ENCODE measurements at regions not wholly inside any gene's neighbourhood (a gene's known extent, or its start where the extent isn't known, plus 50 kb on each side); places are given as distances from the start of the nearest gene placed in this dataset.

GRCh38 chr17:77001487-77001886 is 133.3 kb downstream of the MGAT5B start:
- H3K4me1 Mint-ChIP-seq, result peaks cover 10% of the 10 kb centered on the region
- H3K36me3 Mint-ChIP-seq, result no peaks in the 10 kb centered on the region
- H3K4me3 Mint-ChIP-seq, result no peak overlapping the region
- ATAC-seq (ENCODE audit: low read depth), result no peak
- H3K9me3 Mint-ChIP-seq, result no peaks in the 10 kb centered on the region
- no peak for DNase-seq (ENCODE audit: low spot score in 2 of 2)
- H3K27ac Mint-ChIP-seq, result no peak overlapping the region
- peaks cover 16% of the 10 kb centered on the region for H3K27me3 Mint-ChIP-seq

DNA sequence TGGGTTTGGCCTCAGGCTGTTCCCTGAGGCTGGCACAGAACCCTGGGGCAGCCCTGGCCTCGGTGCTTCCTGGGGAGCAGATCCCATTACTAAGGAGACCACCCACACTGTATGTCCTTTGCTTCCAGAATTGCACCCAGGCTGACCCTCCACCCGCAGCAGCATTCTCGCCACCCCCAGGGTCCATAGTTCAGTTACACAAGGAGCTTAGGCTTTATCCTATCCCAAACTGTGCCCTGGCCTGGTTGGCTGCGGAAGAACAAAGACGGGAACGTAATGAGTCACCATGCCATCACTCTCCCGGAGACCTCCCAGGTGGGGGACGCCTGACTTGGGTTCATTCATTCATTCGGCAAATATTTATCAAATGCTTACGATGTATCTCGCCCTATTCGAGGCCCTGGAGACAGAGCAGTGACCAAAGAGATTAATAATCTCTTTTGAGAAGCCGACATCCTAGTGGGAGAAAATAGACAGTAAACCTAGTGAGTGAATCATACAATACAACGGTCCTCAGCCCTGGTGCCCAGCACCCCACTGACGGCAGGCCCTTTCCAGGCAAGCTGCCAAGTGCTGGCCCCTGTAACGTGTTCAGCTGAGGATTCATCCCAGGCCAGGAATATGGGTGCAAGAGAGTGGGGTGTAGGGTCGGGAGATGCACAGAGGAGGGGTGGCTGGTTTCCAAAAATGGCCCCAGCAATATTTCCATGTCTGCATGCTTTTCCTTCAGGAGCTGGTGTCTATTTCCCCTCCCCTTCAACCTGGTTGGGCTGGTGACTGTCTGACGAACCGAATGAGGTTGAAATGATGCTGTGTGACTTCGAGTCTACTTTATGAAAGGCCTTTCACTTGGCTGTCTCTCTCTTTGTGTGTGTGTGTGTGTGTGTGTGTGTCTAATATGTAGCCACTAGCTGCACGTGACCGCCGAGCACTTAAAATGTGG is 134.2 kb downstream of the MGAT5B start:
- Mint-ChIP-seq H3K27ac (no peak overlapping the region), H3K36me3 (no peaks in the 10 kb centered on the region), H3K4me3 (no peak overlapping the region)

GRCh38 chr17:77003699-77004098 is 135.5 kb downstream of the MGAT5B start:
- Mint-ChIP-seq H3K27ac (no peak overlapping the region), H3K27me3 (peaks cover 17% of the 10 kb centered on the region), H3K9me3 (no peaks in the 10 kb centered on the region), H3K4me1 (peaks cover 4% of the 10 kb centered on the region), H3K36me3 (no peaks in the 10 kb centered on the region), H3K4me3 (no peak overlapping the region)
- no peak for DNase-seq (ENCODE audit: low spot score in 2 of 2)
- no peak for ATAC-seq (ENCODE audit: low read depth)

More for the DNA sequence above, 134.2 kb downstream of the MGAT5B start:
- ATAC-seq (ENCODE audit: low read depth), result no peak
- Mint-ChIP-seq H3K27me3 (peaks cover 18% of the 10 kb centered on the region), H3K4me1 (peaks cover 10% of the 10 kb centered on the region), H3K9me3 (no peaks in the 10 kb centered on the region)
- no peak for DNase-seq (ENCODE audit: low spot score in 2 of 2)

GRCh38 chr17:77006971-77007649 is 133.7 kb upstream of the SEC14L1 start:
- ATAC-seq (ENCODE audit: low read depth) (no peak), DNase-seq (ENCODE audit: low spot score in 2 of 2) (no peak)
- Mint-ChIP-seq H3K36me3 (peaks cover 5% of the 10 kb centered on the region), H3K27ac (no peak overlapping the region), H3K4me3 (no peak overlapping the region), H3K9me3 (peaks cover 9% of the 10 kb centered on the region), H3K27me3 (peaks cover 13% of the 10 kb centered on the region), H3K4me1 (peaks cover 3% of the 10 kb centered on the region)

DNA sequence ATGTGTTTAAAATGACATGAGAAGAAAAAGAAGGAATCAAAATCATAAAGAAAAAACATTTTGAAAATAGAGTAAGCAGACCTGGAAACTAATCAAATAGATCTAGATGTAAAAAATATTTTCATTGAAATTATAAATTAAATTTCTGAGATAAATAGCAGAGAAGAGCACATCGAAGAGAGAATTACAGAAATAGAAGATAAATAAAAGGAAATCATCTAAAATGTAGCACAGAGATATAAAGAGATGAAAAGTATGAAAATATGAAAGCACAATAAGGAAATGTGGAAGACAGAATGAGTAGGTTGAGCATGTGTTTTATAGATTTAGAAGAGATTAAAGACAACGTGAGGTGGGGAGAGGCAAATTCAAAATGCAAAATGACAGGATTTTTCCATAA is 130.9 kb upstream of the SEC14L1 start:
- no peak for ATAC-seq (ENCODE audit: low read depth)
- Mint-ChIP-seq H3K4me3 (no peak overlapping the region), H3K9me3 (peaks cover 9% of the 10 kb centered on the region), H3K4me1 (peaks cover 3% of the 10 kb centered on the region), H3K36me3 (peaks cover 5% of the 10 kb centered on the region), H3K27me3 (peaks cover 15% of the 10 kb centered on the region), H3K27ac (no peak overlapping the region)
- no peak for DNase-seq (ENCODE audit: low spot score in 2 of 2)

DNA sequence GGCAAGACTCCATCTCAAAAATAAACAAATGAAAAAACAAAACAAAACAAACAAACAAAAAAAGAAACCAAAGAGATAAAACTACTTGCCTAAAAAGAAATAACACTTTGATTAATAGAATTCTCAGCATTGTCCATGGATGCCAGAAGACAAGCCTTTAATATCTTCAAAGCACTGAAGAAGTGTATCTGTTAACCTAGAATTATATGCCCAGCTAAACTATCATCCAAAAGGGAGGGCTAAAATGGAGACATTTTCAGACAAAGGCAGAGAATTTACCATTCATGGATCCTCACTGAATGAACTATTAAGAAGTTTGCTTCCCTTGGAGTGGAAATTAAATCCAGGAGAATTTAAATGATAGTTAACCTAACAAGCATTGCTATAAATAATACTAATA is 130.1 kb upstream of the SEC14L1 start:
- Mint-ChIP-seq H3K4me3 (no peak overlapping the region), H3K4me1 (peaks cover 3% of the 10 kb centered on the region), H3K27ac (no peak overlapping the region), H3K36me3 (peaks cover 5% of the 10 kb centered on the region), H3K27me3 (peaks cover 15% of the 10 kb centered on the region), H3K9me3 (peaks cover 9% of the 10 kb centered on the region)
- DNase-seq (ENCODE audit: low spot score in 2 of 2), result no peak
- no peak for ATAC-seq (ENCODE audit: low read depth)

DNA sequence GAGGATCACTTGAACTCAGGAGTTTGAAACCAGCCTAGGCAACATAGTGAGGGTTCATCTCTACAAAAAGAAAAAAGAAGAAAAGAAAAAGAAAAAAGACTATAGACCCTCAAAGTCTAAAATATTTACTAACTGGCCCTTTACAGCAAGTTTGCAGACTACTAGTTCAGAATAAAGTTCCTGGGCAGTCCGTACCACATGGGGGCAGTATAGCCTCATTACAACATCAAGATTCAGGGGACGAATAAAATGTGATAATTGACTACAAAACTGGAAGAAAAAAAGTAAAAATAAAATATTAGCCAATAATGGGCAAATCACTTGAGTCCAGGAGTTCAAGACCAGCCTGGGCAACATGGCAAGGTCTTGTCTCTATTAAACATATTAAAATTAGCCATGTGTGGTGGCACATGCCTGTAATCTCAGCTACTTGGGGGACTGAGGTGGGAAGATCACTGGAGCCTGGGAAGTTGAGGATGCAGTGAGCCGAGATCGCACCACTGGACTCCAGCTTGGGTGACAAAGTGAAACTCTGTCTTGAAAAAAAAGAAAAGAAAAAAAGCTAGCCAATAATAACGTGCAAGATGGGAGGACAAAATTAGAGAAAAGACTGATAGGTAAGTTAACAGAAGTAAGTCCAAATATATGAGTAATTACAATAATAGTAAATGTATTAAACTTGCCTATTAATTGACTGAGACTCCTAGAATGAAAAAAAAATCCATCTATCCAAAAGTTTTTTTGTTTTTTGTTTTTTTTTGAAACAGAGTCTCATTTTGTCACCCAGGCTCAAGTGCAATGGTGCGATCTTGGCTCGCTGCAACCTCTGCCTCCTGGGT is 129.4 kb upstream of the SEC14L1 start:
- Mint-ChIP-seq H3K4me3 (no peak overlapping the region), H3K9me3 (peaks cover 9% of the 10 kb centered on the region), H3K27me3 (peaks cover 15% of the 10 kb centered on the region), H3K36me3 (peaks cover 5% of the 10 kb centered on the region), H3K4me1 (peaks cover 3% of the 10 kb centered on the region), H3K27ac (no peak overlapping the region)
- DNase-seq (ENCODE audit: low spot score in 2 of 2) (no peak), ATAC-seq (ENCODE audit: low read depth) (no peak)

- Mint-ChIP-seq H3K36me3 (peaks cover 2% of the 10 kb centered on the region), H3K27ac (no peak overlapping the region), H3K4me1 (no peaks in the 10 kb centered on the region), H3K27me3 (peaks cover 3% of the 10 kb centered on the region), H3K9me3 (peaks cover 3% of the 10 kb centered on the region), H3K4me3 (no peak overlapping the region)
- no peak for DNase-seq (ENCODE audit: low spot score in 2 of 2)
- ATAC-seq (ENCODE audit: low read depth), result no peak
These were observed 122.3 kb upstream of the SEC14L1 start for GRCh38 chr17:77018504-77018903.

GRCh38 chr17:77019893-77020379 is 120.8 kb upstream of the SEC14L1 start:
- no peak overlapping the region for H3K27ac Mint-ChIP-seq

GRCh38 chr17:77020973-77021372 is 119.8 kb upstream of the SEC14L1 start:
- peaks cover 3% of the 10 kb centered on the region for H3K9me3 Mint-ChIP-seq
- H3K27me3 Mint-ChIP-seq, result peaks cover 7% of the 10 kb centered on the region
- no peak overlapping the region for H3K4me3 Mint-ChIP-seq
- no peak for ATAC-seq (ENCODE audit: low read depth)
- no peak for DNase-seq (ENCODE audit: low spot score in 2 of 2)
- H3K4me1 Mint-ChIP-seq, result no peaks in the 10 kb centered on the region
- peaks cover 2% of the 10 kb centered on the region for H3K36me3 Mint-ChIP-seq
- no peak overlapping the region for H3K27ac Mint-ChIP-seq

More at GRCh38 chr17:77019893-77020379, 120.8 kb upstream of the SEC14L1 start:
- ATAC-seq (ENCODE audit: low read depth), result no peak
- Mint-ChIP-seq H3K4me3 (no peak overlapping the region), H3K27me3 (peaks cover 7% of the 10 kb centered on the region), H3K36me3 (peaks cover 2% of the 10 kb centered on the region), H3K4me1 (no peaks in the 10 kb centered on the region), H3K9me3 (peaks cover 3% of the 10 kb centered on the region)
- no peak for DNase-seq (ENCODE audit: low spot score in 2 of 2)

DNA sequence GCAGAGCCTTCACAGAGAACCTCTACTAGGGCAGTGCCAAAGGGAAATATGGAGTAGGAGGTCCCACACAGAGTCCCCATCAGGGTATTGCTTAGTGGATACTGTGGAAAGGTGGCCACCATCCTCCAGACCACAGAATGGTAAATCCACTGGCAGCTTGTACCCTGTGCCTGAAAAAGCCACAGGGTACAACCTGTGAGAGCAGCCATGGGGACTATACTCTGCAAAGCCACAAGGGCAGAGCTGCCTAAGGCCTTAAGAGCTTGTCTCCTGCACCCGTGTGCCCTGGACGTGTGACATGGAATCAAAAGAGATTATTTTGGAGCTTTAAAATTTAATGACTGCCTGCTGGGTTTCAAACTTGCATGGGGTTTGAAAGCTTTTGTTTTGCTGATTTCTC is 118.0 kb upstream of the SEC14L1 start:
- DNase-seq (ENCODE audit: low spot score in 2 of 2), result no peak
- H3K27ac Mint-ChIP-seq, result no peak overlapping the region
- H3K36me3 Mint-ChIP-seq, result peaks cover 2% of the 10 kb centered on the region
- no peak for ATAC-seq (ENCODE audit: low read depth)
- peaks cover 7% of the 10 kb centered on the region for H3K27me3 Mint-ChIP-seq
- H3K9me3 Mint-ChIP-seq, result peaks cover 5% of the 10 kb centered on the region
- H3K4me1 Mint-ChIP-seq, result no peaks in the 10 kb centered on the region
- no peak overlapping the region for H3K4me3 Mint-ChIP-seq

GRCh38 chr17:77025781-77026180 is 115.0 kb upstream of the SEC14L1 start:
- Mint-ChIP-seq H3K4me1 (no peaks in the 10 kb centered on the region), H3K27me3 (peaks cover 7% of the 10 kb centered on the region), H3K9me3 (peaks cover 5% of the 10 kb centered on the region), H3K27ac (no peak overlapping the region), H3K36me3 (peaks cover 3% of the 10 kb centered on the region), H3K4me3 (no peak overlapping the region)
- ATAC-seq (ENCODE audit: low read depth), result no peak
- DNase-seq (ENCODE audit: low spot score in 2 of 2), result no peak

DNA sequence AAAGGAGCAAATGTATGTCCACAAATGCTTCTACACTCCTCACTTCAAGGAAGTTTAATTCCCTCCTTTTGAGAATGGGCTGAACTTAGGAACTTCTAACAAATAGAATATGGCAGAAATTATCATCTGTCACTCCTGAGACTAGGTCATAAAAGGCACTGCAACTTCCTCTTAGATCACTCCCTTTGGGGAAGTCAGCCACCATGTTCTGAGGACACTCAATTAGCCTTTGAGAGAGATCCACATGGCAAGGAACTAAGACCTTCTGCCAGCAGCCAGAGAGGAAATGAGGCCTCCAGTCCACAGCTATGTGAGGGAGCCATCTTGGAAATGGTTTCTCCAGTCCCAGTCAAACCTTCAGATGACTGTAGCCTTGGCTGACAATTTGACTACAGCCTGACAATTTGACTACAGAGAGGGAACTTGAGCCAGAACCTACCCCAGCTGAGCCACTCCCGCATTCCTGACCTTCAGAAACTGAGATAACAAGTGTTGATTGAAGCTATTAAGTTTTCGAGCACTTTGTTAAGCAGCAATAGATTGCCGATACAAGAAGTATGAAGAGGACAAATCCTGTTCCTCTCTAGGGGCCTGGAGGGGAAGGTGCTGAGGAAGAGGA is 113.4 kb upstream of the SEC14L1 start:
- Mint-ChIP-seq H3K36me3 (peaks cover 6% of the 10 kb centered on the region), H3K27ac (no peak overlapping the region), H3K9me3 (peaks cover 8% of the 10 kb centered on the region), H3K27me3 (peaks cover 9% of the 10 kb centered on the region), H3K4me1 (no peaks in the 10 kb centered on the region), H3K4me3 (no peak overlapping the region)
- no peak for DNase-seq (ENCODE audit: low spot score in 2 of 2)
- no peak for ATAC-seq (ENCODE audit: low read depth)

Measured in memory B cell (primary cell).